ENCODE measurements at regions not wholly inside any gene's neighbourhood (a gene's known extent, or its start where the extent isn't known, plus 50 kb on each side); places are given as distances from the start of the nearest gene placed in this dataset.

- TF ChIP-seq SMC3 (conservative IDR thresholded peaks at IDR 0.05; ENCODE audit: poor library complexity) (no peak), TAF1 (IDR thresholded peaks at IDR 0.05; ENCODE audit: low read depth) (no peak), POLR2AphosphoS5 (IDR thresholded peaks at IDR 0.05) (no peak), EZH2 (IDR thresholded peaks at IDR 0.05; ENCODE audit: borderline replicate concordance, insufficient read depth, low read length, poor library complexity, severe bottlenecking) (no peak), MXI1 (conservative IDR thresholded peaks at IDR 0.05; ENCODE audit: poor library complexity, severe bottlenecking) (no peak), EP300 (conservative IDR thresholded peaks at IDR 0.05; ENCODE audit: poor library complexity, severe bottlenecking) (no peak), RAD21 (conservative IDR thresholded peaks at IDR 0.05) (no peak), REST (IDR thresholded peaks at IDR 0.05; ENCODE audit: borderline replicate concordance) (no peak)
- TF ChIP-seq, protein P1, sequence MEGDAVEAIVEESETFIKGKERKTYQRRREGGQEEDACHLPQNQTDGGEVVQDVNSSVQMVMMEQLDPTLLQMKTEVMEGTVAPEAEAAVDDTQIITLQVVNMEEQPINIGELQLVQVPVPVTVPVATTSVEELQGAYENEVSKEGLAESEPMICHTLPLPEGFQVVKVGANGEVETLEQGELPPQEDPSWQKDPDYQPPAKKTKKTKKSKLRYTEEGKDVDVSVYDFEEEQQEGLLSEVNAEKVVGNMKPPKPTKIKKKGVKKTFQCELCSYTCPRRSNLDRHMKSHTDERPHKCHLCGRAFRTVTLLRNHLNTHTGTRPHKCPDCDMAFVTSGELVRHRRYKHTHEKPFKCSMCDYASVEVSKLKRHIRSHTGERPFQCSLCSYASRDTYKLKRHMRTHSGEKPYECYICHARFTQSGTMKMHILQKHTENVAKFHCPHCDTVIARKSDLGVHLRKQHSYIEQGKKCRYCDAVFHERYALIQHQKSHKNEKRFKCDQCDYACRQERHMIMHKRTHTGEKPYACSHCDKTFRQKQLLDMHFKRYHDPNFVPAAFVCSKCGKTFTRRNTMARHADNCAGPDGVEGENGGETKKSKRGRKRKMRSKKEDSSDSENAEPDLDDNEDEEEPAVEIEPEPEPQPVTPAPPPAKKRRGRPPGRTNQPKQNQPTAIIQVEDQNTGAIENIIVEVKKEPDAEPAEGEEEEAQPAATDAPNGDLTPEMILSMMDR (IDR thresholded peaks at IDR 0.05; ENCODE audit: poor library complexity, severe bottlenecking): no peak
Observed at GRCh38 chr7:53458636-53459035, 423.2 kb downstream of the POM121L12 start.

All from neural cell (in vitro differentiated cells).